NOMO-1 treated with dmso at 0.1 percent for 144 hours (cell line): ENCODE measurements at regions not wholly inside any gene's neighbourhood (a gene's known extent, or its start where the extent isn't known, plus 50 kb on each side); places are given as distances from the start of the nearest gene placed in this dataset.
"Not testable (repeated sequence)": the region's sequence is repeated elsewhere in the genome, so short reads cannot be mapped to it uniquely, and the experiment has no call there.

Experiments used
- DNase-seq: peaks from one replicate; lab custom pipeline; 2025; ENCODE audit not compliant: unreplicated experiment; lab: John Stamatoyannopoulos, UW

GRCh38 chr4:131370846-131371245 is 1778.2 kb upstream of the PCDH10 start:
- DNase-seq, result no peak

- DNase-seq, result no peak
Measured at GRCh38 chr4:131381055-131381454, 1768.0 kb upstream of the PCDH10 start.

GRCh38 chr4:131382839-131383238 is 1766.3 kb upstream of the PCDH10 start:
- DNase-seq, result no peak

GRCh38 chr4:131388277-131388676 is 1760.8 kb upstream of the PCDH10 start:
- no peak for DNase-seq

- no peak for DNase-seq
Measured at GRCh38 chr4:131408102-131408501, 1741.0 kb upstream of the PCDH10 start.

- no peak for DNase-seq
Measured at GRCh38 chr4:131411393-131411792, 1737.7 kb upstream of the PCDH10 start.

GRCh38 chr4:131419147-131419546 is 1729.9 kb upstream of the PCDH10 start:
- no peak for DNase-seq

GRCh38 chr4:131426023-131426758 is 1722.9 kb upstream of the PCDH10 start:
- DNase-seq, result peak; percentile 62

GRCh38 chr4:131427000-131427399 is 1722.1 kb upstream of the PCDH10 start:
- DNase-seq, result no peak

GRCh38 chr4:131430302-131430701 is 1718.8 kb upstream of the PCDH10 start:
- no peak for DNase-seq

GRCh38 chr4:131441004-131441688 is 1707.9 kb upstream of the PCDH10 start:
- no peak for DNase-seq

- no peak for DNase-seq
Measured at GRCh38 chr4:131447883-131448282, 1701.2 kb upstream of the PCDH10 start.

GRCh38 chr4:131450572-131451209 is 1698.4 kb upstream of the PCDH10 start:
- no peak for DNase-seq

GRCh38 chr4:131459430-131460101 is 1689.5 kb upstream of the PCDH10 start:
- DNase-seq, result no peak

- no peak for DNase-seq
Measured at GRCh38 chr4:131470360-131470759, 1678.7 kb upstream of the PCDH10 start.

GRCh38 chr4:131488772-131489171 is 1660.3 kb upstream of the PCDH10 start:
- no peak for DNase-seq

GRCh38 chr4:131496211-131496610 is 1652.9 kb upstream of the PCDH10 start:
- not testable (repeated sequence) for DNase-seq

- DNase-seq, result no peak
Measured at GRCh38 chr4:131499141-131499873, 1649.8 kb upstream of the PCDH10 start.

GRCh38 chr4:131509521-131509920 is 1639.6 kb upstream of the PCDH10 start:
- DNase-seq, result no peak

- no peak for DNase-seq
Measured at GRCh38 chr4:131526686-131527085, 1622.4 kb upstream of the PCDH10 start.

- no peak for DNase-seq
Measured at GRCh38 chr4:131531087-131531486, 1618.0 kb upstream of the PCDH10 start.
